NCI-H345 treated with DMSO at 0.1 percent for 48 hours (cell line): ENCODE measurements at regions not wholly inside any gene's neighbourhood (a gene's known extent, or its start where the extent isn't known, plus 50 kb on each side); places are given as distances from the start of the nearest gene placed in this dataset.
"Not testable (repeated sequence)": the region's sequence is repeated elsewhere in the genome, so short reads cannot be mapped to it uniquely, and the experiment has no call there.

Source experiments
- DNase-seq: peaks from one replicate; lab custom pipeline; 2025; ENCODE audit not compliant: unreplicated experiment; lab: John Stamatoyannopoulos, UW

DNA sequence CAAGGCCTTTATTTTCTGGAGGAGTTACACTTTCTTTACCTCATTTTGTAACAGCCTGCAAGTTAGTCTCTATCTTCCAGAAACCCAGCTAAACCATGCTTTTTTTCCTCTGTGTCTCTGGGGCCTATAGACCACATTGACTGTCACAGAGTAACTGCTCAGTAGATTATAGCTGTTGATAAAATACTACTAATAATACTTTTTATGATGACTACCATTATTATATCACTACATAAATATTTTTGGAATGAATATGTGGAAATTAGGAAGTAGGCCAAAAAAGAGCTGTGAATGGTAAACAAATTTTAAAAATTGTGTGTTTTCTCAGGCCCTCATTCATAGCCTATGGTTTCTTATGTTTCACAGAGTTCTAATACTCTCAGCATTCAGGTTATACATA, 233.1 kb upstream of the USP24 start:
- no peak for DNase-seq

DNA sequence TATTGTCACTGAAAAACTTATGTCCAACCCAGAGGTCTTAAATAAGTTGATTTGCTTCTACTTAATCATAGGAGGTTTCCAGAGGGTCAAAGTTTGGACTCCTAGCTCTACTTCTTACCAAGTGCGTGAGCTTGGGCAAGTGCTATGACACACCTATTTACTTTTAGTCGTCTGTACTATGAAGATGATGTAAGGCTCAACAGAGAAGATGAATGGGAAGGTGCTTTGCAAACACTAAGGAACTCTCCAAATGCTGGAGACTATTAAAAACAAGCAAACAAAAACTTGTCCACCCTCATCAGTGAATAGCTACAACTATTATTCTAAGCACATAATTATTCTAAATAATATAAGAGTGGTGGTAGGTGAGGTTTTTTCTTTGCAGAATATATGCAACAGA, 232.3 kb upstream of the USP24 start:
- no peak for DNase-seq

DNA sequence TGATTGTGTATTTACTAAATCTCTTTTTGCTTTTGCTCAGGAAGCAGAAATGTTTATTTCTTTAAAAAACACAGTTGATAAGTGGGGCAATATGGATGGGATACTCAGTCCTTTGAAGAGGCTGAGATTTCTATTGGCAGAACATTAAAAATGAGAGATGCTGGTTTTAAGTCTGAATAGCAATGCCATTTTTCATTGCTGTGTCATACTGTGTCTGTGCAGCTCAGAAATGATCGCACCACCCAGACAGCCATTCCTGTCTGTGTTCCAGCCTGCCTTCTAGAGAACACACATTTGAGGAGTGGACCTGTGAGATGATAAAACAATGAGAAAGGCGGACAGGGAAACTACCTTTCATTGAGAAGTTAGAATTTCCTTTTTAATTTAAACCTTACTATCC, 231.2 kb upstream of the USP24 start:
- no peak for DNase-seq

DNA sequence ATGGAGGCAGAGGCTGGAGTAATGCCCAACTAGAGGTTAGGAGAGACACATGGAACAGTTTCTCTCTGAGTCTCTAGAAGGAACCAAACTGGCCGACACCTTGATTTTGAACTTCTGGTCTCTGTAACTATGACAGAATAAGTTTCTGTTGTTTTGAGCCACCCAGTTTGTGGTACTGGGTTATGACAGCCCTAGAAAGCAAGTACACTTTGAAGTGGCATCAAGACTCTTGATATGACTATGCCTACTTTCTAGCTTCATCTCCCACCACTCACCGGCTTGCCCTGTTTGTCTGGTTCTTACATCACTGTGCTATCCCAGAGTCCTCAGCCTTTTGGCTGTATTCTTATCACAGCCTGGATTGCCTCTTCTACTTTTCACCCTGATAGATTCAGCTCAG, 230.3 kb upstream of the USP24 start:
- DNase-seq: no peak

DNA sequence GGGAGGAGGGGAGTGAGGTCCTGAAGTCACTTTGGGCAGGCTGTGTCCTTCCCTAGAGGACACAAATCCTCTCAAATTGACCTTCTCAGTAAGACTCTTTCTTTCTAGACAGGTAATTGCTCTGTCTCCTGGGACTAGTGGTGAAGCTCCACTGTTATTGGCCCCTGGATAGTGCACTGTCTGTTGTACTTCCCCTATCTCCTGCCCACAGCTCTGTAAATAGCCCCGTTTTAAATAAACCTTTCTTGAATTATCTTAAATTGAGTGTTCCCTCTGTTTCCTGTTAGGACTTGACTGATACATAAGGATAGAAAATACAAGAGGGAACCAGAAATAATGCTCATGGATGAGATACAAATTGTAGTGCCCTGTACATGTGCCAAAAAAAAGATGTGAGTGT, 229.5 kb upstream of the USP24 start:
- DNase-seq: no peak

DNA sequence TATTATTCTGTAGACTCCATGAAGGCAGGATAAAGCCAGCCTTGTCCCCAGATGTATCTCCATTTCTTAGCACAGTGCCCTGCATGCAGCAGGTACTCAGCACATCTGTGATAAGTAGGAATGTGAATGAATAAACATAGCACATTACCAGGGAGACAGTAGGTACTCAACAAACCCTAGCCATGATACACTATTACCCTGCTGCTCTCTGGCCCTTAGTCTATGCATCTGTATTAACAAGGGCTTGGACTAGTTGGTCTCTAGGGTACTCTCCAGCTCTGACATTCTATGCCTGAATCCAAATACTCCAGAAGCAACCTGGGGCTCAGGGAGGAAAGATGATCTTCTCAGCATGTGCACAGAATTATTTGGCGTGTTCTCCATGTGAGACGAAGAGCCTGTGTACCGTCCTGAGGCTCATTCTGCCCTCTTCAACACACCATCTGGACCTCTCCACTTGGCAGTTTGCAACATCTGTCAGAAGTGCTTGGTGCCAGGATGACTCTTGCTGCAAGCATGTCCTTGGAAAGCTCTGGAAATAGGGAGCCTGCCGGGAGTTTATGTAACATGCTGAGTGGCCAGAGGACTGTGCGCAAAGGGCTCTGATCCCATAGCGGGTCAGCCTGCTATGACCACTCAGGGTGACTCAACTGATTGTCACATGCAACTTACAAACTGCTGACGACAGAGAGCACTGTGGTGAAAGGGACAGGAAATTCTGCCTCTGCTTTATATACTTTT, 228.2 kb upstream of the USP24 start:
- peak; percentile 40 for DNase-seq

DNA sequence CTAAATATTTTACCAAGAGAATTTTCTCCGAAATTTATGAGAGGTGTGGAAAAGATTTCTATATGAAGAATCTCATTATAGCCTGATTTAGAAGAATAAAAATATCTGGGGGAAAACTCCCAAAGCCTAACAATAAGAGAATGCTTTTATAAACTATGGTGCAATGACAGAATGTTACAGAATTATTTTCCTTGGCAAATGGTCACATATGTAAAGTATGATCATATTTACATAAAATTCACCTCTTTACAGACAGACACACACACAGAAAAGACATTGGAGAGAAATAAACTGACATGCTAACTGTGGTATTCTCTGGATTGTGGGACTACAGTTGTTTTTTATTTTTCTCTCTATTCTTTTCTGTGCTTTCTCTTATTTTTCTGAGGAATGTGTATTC, 226.3 kb upstream of the USP24 start:
- no peak for DNase-seq

DNA sequence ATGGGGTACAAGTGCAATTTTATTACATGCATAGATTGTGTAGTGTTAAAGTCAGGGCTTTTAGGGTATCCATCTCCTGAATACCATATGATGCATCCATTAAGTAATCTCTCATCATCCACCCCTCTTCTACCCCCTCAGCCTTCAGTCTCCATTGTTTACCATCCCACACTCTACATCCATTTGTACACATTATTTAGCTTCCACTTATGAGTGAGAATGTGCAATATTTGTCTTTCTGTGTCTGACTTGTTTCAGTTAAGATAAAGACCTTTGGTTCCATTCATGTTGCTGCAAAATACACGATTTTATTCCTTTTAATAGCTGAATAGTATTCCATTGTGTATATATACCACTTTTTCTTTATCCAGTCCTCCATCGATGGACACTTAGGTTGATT, 222.5 kb upstream of the USP24 start:
- DNase-seq: no peak

DNA sequence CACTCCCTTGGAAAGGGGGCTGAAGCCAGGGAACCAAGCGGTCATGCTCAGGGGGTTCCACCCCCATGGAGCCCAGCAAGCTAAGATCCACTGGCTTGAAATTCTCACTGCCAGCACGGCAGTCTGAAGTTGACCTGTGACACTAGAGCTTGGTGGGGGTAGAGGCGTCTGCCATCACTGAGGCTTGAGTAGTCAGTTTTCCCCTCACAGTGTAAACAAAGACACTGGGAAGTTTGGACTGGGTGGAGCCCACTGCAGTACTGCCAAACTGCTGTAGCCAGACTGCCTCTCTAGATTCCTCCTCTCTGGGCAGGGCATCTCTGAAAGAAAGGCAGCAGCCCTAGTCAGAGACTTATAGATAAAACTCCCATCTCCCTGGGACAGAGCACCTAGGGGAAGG, 215.6 kb upstream of the USP24 start:
- not testable (repeated sequence) for DNase-seq

DNA sequence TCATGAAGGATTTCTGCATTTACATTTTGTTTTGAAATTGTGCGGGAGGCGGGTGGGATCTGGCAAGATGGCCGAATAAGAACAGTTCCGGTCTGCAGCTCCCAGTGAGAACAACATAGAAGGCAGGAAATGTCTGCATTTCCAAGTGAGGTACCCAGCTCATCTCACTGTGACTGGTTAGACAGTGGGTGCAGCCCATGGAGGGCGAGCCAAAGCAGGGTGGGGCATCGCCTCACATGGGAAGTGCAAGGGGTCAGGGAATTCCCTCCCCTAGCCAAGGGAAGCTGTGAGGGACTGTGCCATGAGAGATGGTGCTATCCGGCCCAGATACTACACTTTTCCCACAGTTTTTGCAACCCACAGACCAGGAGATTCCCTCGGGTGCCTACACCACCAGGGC, 215.0 kb upstream of the USP24 start:
- DNase-seq: not testable (repeated sequence)

DNA sequence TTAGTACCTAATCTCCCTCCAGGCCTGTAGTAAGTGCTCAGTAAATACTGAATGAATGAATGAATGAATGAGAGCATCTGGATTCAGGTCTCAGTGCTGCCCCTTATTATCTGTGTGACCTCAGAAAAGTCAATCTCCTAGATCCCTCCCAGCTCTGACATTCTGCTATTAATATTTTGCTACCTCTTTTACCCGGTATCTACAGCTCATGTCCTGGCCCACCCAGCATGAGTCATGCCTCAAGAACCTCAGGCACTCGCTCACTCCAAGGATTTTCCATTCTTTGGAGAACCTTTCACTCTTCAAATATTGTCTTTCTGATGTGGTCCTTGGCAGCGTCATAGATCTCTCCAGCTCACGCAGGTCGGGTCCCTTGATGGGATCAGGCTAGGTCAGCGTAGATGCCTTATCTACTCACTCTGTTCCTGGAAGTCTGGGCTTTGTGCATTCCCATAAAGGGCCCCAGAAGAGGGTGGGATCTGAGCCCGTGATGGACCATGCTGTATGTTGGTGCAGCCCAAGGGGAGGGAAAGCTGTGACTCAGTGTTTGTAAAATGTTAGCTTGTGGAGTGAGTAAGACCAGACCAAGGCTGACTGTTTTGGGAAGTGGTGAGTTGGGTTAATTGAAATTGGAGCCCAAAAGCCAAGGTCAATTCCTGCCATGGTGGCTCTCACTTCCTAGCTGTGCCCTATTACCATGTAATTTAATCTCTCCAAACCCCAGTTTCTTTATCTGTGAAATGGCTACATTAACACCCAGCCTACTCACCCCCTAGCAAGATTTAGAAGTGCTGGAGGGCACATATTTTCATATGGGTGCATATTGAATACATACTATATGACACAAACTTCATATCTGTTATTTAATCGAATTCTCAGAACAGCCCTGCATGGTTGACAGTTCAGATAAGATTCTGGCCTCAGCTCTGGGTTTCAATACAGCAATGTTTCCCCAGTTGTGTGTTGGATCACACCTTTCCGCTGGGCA, 214.1 kb upstream of the USP24 start:
- DNase-seq: no peak

DNA sequence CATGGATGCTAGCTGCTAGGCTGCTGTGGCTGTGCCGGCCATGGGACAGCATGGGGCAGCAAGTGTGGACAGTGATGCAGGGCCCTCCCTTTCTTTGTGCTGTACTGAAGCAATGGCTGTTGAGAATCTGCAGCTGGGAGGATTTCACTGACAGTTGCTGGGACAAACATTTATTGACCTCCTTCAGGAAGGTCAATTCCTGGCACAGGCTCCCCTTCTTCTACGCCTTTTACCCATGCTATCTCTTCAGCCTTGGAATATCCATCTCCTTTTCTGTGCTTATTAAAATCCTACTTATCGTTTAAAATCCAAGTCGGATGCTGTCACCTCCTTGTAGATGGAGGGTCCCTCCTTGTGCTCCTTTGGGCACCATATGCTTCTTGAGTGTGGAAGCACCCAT, 213.1 kb upstream of the USP24 start:
- DNase-seq: no peak

DNA sequence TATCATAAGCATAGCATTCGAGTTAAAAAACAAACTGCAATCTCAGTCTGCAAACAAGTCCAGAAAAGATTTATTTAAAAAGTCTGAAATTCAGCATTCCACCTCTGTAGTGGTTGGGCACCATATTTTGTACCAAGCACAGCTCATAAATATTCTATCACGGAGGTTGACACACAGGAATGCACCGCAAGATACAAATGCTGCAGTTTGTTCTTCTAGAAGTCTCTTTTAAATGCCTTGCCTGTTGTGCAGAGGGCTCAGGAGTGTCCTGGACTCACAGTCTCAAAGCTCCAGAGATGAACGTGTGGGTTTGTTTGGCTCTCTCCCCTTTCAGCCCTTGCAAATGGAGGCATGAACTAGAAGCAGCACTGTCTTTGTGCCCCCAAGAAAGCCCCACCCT, 212.4 kb upstream of the USP24 start:
- DNase-seq: no peak

DNA sequence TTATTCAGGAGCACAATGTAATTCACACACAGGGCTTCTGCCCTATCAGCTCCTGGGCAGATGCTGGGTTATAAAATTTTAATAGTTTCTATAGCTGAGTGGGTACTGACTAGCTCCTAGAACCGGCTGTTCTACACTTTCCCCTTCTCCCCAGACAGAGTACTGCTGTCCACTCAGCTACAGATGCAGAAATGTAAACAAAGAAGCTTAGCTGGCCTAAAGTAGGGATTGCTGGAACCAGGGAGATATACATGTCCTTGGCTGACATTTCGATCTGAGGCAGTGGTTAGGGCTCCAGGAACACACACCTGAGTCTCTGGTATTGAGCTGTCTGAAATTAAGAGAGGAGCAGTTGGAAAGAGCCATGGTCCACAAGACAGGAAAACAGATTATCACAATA, 211.5 kb upstream of the USP24 start:
- DNase-seq: no peak

DNA sequence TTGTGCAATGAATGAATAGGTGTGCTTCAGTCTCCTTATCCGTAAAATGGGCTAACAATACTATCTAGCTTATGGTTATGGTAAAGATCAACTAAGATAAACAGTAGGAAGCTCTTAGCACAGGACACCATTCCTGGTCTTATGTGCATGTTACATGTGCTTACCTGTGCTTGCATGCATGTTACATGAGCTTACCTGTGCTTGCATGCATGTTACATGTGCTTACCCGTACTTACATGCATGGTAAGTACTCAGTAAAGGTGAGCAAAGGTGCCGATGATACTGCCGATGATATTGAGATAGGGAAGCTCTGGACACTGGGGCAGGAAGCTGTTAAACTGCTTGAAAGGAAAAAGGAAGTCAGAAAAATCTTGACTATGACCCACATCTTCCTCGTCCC, 211.0 kb upstream of the USP24 start:
- no peak for DNase-seq

DNA sequence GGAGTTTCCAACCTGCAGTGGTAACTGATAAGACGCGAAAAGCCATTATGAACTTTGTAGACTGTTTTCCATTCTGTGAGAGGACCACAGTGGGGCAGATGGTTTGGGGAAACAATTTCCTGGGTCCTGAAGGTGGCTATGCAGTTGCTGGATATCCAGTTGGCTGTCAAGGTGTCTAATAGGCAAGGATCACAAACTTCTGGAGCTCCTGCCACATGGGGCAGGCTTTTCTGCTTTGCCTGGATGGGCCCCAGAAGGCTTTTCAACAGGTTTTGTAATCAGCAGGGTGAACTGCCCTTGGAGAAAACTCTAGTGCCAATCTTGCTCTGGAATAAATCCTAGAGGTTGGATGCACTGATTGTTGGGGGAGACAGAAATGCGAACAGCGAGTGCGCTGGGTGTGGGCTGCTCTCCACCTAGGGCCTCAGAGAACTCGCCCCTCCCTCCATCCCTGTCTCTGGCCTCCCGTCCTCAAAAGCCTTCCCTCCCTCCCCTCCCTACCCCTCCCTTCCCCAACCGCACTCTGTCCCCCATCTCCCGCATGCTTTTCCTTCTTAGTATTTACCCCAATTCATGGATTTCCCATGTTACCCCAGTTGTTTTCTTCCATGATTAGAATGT, 210.3 kb upstream of the USP24 start:
- no peak for DNase-seq

DNA sequence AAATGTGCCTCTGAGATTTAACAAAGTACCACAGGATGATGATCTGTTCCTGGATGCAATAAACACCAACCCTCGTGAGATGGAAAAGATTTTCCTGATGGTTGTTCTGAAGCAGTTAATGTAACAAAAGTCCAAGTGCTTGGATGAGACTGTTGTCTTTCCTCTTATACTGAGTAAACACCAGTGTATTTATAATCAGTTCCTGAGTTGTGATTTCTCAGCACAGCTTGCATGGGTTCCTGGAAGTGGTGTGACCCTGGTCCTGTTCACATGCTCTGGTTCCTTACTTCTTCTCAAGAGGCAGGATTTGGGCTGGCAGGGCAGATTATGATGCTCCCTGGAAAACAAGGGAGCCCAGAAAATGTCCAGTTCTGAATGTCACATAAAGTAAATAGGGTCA, 208.2 kb upstream of the USP24 start:
- no peak for DNase-seq

DNA sequence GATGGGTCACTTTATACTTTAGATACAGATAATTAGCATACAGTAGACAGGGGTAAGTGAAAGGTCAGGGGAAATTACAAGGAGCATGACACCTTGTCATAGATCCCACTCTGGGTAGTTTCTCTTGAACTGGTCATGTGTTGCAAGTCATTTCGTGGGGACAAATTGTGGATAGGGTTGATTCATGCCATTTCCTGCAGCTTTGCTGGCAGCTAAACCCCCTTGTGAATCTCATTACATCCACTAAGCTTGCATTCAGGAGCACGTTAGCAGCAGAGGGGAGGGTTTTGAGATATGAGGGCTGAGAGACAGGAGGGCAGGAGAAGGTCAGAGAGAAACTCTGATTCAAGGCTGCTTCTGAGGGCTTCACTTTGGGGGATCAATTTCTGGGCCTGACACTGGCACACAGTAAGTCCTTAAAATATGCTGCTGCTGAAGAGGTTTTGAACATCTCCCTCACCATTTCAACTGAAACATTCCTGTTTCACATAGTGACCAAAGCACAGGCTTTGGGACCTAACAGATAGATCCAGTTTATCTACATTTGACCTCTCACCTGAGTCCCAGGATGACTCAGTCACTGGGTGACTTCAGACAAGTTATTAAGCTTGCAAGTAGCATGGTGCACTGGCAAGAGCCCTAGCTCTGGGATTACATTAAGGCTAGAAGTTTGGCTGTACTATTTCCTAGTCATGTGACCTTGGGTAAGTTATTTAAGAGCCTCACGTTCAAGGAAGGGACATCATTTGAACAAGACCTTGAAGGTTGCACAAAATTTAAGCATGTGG, 206.0 kb upstream of the USP24 start:
- no peak for DNase-seq

DNA sequence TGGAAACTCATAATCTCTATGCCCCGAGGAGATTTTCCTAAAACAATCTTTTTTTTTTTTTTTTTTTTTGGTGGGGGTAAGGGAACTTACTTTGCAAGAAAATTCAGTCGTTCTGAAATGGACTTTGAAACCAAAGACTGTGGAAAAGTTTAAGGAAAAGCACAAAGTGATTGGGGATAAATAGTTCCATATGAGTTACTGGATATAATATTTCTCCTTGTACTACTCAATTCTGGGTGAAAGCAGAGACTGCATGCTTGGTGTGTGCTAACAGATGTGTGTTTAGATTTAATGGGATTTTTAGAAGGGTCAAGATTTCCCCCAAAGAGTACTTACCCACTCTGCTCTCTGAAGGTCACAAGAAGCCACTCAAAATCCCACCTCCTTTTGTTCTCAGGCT, 204.9 kb upstream of the USP24 start:
- no peak for DNase-seq

DNA sequence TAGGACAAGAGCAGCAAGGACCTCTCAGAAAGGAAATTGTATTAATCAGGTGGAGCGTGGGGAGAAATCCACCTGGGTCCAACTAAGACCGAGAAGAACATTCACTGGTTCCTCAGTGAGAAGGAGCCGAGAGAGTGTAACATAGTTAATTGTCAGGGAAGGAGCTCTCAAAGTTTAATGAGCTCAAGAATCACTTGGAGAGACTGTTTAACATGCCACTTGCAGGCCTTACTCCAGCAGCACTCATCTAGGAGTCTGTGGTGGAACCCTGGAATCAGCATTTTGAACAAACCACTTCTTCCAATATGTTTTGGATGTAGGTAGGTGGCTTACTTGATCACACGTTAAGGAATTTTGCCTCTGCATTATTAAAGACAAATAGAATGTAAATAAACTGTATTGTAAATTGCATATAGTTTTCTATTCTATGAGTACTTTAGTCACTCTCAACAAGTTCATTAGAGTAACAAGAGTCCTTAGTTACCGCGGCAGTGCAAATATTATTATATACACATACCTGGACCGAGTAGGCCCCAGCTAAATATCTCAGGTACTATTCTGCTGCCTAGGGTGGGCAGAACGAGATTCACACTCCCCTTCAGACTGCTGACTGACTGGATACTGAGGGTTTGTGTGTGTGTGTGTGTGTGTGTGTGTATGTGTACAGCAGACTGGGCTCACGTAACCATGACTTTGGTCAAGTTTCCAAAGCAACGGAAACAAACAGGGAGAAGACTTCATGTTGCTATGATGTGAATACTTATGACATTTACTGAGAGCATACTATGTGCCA, 203.2 kb upstream of the USP24 start:
- DNase-seq: no peak
